AG10803 (cell line): ENCODE measurements at regions not wholly inside any gene's neighbourhood (a gene's known extent, or its start where the extent isn't known, plus 50 kb on each side); places are given as distances from the start of the nearest gene placed in this dataset.
A peak's percentile ranks its signal among the peaks of the same experiment; 100 is the strongest.

Source experiments
- DNase-seq: peaks from one replicate; pipeline ENCODE4 v3.0.0; 2010; ENCODE audit warnings: low read depth
- H3K4me3 ChIP-seq: 2 replicates; pipeline ENCODE4 v1.5.1; 2011; ENCODE audit warnings: mild to moderate bottlenecking, low read length, control low read depth
- TF ChIP-seq, protein P1 (sequence below): conservative IDR thresholded peaks from 2 replicates; pipeline ENCODE4 v1.5.1; 2011; ENCODE audit warnings: mild to moderate bottlenecking, low read length, control low read depth, inconsistent platforms

GRCh38 chr4:143771269-143771668 lies 70.8 kb upstream of the FREM3 start:
- TF ChIP-seq, protein P1, sequence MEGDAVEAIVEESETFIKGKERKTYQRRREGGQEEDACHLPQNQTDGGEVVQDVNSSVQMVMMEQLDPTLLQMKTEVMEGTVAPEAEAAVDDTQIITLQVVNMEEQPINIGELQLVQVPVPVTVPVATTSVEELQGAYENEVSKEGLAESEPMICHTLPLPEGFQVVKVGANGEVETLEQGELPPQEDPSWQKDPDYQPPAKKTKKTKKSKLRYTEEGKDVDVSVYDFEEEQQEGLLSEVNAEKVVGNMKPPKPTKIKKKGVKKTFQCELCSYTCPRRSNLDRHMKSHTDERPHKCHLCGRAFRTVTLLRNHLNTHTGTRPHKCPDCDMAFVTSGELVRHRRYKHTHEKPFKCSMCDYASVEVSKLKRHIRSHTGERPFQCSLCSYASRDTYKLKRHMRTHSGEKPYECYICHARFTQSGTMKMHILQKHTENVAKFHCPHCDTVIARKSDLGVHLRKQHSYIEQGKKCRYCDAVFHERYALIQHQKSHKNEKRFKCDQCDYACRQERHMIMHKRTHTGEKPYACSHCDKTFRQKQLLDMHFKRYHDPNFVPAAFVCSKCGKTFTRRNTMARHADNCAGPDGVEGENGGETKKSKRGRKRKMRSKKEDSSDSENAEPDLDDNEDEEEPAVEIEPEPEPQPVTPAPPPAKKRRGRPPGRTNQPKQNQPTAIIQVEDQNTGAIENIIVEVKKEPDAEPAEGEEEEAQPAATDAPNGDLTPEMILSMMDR, result no peak
- DNase-seq, result no peak
- H3K4me3 ChIP-seq, result no peak overlapping the region

- TF ChIP-seq, protein P1, result no peak
- peak; percentile 25 for DNase-seq
- no peak overlapping the region for H3K4me3 ChIP-seq
These were observed 67.6 kb upstream of the FREM3 start for GRCh38 chr4:143768007-143768591.

DNA sequence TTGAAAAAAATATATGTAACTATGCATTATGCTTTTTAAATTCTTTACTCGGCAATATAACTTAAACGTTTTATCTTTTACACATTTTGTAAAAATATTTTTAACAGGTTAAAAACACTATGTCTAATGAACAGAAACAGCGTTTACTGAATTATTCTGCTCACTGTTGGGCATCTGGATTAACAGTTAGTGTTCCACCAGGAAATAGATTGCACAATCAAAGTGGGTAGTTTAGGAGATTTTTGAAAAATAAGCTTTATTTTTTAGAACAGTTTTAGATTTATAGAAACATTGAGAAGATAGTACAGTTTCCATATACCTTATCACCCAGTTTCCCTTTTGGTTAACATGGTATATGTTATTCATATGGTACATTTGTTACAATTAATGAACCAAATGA lies 63.1 kb upstream of the FREM3 start:
- H3K4me3 ChIP-seq, result no peak overlapping the region
- no peak for DNase-seq
- TF ChIP-seq, protein P1, result no peak

GRCh38 chr4:143762511-143762910 lies 62.0 kb upstream of the FREM3 start:
- DNase-seq, result no peak
- no peak overlapping the region for H3K4me3 ChIP-seq
- TF ChIP-seq, protein P1, result no peak
